ENCODE measurements at regions not wholly inside any gene's neighbourhood (a gene's known extent, or its start where the extent isn't known, plus 50 kb on each side); places are given as distances from the start of the nearest gene placed in this dataset.
"Not testable (repeated sequence)": the region's sequence is repeated elsewhere in the genome, so short reads cannot be mapped to it uniquely, and the experiment has no call there.

GRCh38 chr3:103203441-103203840 is 768.6 kb downstream of the ZPLD1 start:
- DNase-seq, result no peak

- DNase-seq, result no peak
Observed at GRCh38 chr3:103210583-103210982, 775.8 kb downstream of the ZPLD1 start.

GRCh38 chr3:103218146-103218545 is 783.3 kb downstream of the ZPLD1 start:
- DNase-seq, result no peak

GRCh38 chr3:103218793-103219192 is 784.0 kb downstream of the ZPLD1 start:
- DNase-seq, result no peak

GRCh38 chr3:103227651-103228050 is 792.8 kb downstream of the ZPLD1 start:
- DNase-seq, result no peak

GRCh38 chr3:103247459-103247858 is 812.6 kb downstream of the ZPLD1 start:
- DNase-seq, result no peak

- peak; percentile 4 for DNase-seq
Observed at GRCh38 chr3:103254827-103255226, 820.0 kb downstream of the ZPLD1 start.

GRCh38 chr3:103269287-103269686 is 834.5 kb downstream of the ZPLD1 start:
- no peak for DNase-seq

GRCh38 chr3:103271575-103271974 is 836.8 kb downstream of the ZPLD1 start:
- no peak for DNase-seq

GRCh38 chr3:103295974-103296570 is 861.3 kb downstream of the ZPLD1 start:
- no peak for DNase-seq

GRCh38 chr3:103297502-103297901 is 862.7 kb downstream of the ZPLD1 start:
- DNase-seq, result not testable (repeated sequence)

GRCh38 chr3:103306104-103306503 is 871.3 kb downstream of the ZPLD1 start:
- no peak for DNase-seq

GRCh38 chr3:103308921-103309320 is 874.1 kb downstream of the ZPLD1 start:
- DNase-seq, result no peak

- DNase-seq, result no peak
Observed at GRCh38 chr3:103319912-103320311, 885.1 kb downstream of the ZPLD1 start.

GRCh38 chr3:103337179-103337845 is 902.5 kb downstream of the ZPLD1 start:
- no peak for DNase-seq

GRCh38 chr3:103341078-103341606 is 906.3 kb downstream of the ZPLD1 start:
- DNase-seq, result no peak

- DNase-seq, result no peak
Observed at GRCh38 chr3:103342205-103342731, 907.5 kb downstream of the ZPLD1 start.

- no peak for DNase-seq
Observed at GRCh38 chr3:103349760-103350159, 914.9 kb downstream of the ZPLD1 start.

- DNase-seq, result no peak
Observed at GRCh38 chr3:103365467-103365866, 930.7 kb downstream of the ZPLD1 start.

GRCh38 chr3:103367481-103367880 is 932.7 kb downstream of the ZPLD1 start:
- no peak for DNase-seq

GRCh38 chr3:103371411-103371810 is 936.6 kb downstream of the ZPLD1 start:
- DNase-seq, result no peak

GRCh38 chr3:103372031-103372430 is 937.2 kb downstream of the ZPLD1 start:
- no peak for DNase-seq

- no peak for DNase-seq
Observed at GRCh38 chr3:103380391-103380790, 945.6 kb downstream of the ZPLD1 start.

Data from activated gamma-delta T cell (primary cell).